Ishikawa (cell line): ENCODE measurements at regions not wholly inside any gene's neighbourhood (a gene's known extent, or its start where the extent isn't known, plus 50 kb on each side); places are given as distances from the start of the nearest gene placed in this dataset.

Experiments used
- EGR1 ChIP-seq: IDR thresholded peaks from 2 replicates; pipeline ENCODE4 v1.6.1; 2012
- RAD21 ChIP-seq: IDR thresholded peaks from 2 replicates; pipeline ENCODE4 v1.6.1; 2012; ENCODE audit warnings: low read depth
- TAF1 ChIP-seq: IDR thresholded peaks from 2 replicates; pipeline ENCODE4 v1.6.1; 2012; ENCODE audit warnings: low read depth, mild to moderate bottlenecking
- YY1 ChIP-seq: IDR thresholded peaks from 2 replicates; pipeline ENCODE4 v1.6.1; 2012; ENCODE audit warnings: low read depth
- TF ChIP-seq, protein P1 (sequence below): IDR thresholded peaks from 2 replicates; pipeline ENCODE4 v1.6.1; 2012
- TF ChIP-seq, protein P2 (sequence below): IDR thresholded peaks from 2 replicates; pipeline ENCODE4 v1.6.1; 2012

DNA sequence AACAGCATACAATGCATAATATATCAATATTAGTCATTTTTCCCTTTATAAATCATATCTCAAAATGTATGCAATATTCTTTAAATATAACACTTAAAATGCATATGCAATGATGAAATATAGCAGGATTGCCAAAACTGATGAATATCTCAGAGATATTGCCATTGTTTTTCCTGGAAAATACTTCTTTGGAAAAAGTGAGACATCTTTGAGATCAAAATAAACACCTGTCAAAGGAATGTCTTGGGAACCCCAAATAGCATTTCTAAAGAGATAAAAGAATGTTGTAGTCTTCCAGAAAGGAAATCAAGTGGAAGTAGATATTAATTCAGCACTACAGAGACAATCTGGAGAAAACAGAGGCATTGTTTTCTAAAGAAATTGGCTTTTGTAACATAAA, 457.8 kb upstream of the UBE2E2 start:
- TF ChIP-seq EGR1: no peak
- TF ChIP-seq TAF1: no peak
- no peak for TF ChIP-seq YY1
- TF ChIP-seq, protein P1, sequence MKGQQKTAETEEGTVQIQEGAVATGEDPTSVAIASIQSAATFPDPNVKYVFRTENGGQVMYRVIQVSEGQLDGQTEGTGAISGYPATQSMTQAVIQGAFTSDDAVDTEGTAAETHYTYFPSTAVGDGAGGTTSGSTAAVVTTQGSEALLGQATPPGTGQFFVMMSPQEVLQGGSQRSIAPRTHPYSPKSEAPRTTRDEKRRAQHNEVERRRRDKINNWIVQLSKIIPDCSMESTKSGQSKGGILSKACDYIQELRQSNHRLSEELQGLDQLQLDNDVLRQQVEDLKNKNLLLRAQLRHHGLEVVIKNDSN: no peak
- TF ChIP-seq, protein P2, sequence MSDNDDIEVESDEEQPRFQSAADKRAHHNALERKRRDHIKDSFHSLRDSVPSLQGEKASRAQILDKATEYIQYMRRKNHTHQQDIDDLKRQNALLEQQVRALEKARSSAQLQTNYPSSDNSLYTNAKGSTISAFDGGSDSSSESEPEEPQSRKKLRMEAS: no peak
- no peak for TF ChIP-seq RAD21
